Loucy (cell line): ENCODE measurements at regions not wholly inside any gene's neighbourhood (a gene's known extent, or its start where the extent isn't known, plus 50 kb on each side); places are given as distances from the start of the nearest gene placed in this dataset.

Source experiments
- EZH2phosphoT487 ChIP-seq: fragments of 200-600 bp; IDR thresholded peaks from 2 replicates; pipeline ENCODE4 v1.6.1; 2018; ENCODE audit warnings: antibody characterized with exemption, mild to moderate bottlenecking, moderate library complexity, borderline replicate concordance
- TF ChIP-seq, protein P1 (sequence below): fragments of 200-600 bp; sonication (generic); conservative IDR thresholded peaks from 2 replicates; pipeline ENCODE4 v1.5.1; 2014; ENCODE audit warnings: mild to moderate bottlenecking, antibody characterized with exemption, low read length

DNA sequence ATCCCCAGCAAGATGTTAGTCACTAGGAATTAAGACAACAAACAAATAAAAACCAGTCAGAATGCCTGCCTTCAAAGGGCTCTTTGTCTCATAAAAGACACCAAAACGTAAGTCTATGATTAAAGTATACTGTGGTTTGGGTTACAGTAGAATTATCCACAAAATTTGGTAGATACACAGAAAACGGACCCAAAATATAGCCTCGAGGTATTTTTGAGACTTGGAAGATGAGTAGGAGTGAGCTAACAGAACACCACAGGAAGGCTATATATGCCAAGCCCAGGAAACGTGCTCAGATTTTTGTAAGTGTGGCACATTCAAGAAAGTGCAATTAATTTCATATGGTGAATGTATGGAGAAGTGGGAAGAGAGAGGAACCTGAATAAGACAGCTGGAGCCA, 831.4 kb downstream of the CDH11 start:
- TF ChIP-seq, protein P1, sequence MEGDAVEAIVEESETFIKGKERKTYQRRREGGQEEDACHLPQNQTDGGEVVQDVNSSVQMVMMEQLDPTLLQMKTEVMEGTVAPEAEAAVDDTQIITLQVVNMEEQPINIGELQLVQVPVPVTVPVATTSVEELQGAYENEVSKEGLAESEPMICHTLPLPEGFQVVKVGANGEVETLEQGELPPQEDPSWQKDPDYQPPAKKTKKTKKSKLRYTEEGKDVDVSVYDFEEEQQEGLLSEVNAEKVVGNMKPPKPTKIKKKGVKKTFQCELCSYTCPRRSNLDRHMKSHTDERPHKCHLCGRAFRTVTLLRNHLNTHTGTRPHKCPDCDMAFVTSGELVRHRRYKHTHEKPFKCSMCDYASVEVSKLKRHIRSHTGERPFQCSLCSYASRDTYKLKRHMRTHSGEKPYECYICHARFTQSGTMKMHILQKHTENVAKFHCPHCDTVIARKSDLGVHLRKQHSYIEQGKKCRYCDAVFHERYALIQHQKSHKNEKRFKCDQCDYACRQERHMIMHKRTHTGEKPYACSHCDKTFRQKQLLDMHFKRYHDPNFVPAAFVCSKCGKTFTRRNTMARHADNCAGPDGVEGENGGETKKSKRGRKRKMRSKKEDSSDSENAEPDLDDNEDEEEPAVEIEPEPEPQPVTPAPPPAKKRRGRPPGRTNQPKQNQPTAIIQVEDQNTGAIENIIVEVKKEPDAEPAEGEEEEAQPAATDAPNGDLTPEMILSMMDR: no peak
- no peak for TF ChIP-seq EZH2phosphoT487
